ENCODE measurements at regions not wholly inside any gene's neighbourhood (a gene's known extent, or its start where the extent isn't known, plus 50 kb on each side); places are given as distances from the start of the nearest gene placed in this dataset.
A peak's percentile ranks its signal among the peaks of the same experiment; 100 is the strongest.

DNA sequence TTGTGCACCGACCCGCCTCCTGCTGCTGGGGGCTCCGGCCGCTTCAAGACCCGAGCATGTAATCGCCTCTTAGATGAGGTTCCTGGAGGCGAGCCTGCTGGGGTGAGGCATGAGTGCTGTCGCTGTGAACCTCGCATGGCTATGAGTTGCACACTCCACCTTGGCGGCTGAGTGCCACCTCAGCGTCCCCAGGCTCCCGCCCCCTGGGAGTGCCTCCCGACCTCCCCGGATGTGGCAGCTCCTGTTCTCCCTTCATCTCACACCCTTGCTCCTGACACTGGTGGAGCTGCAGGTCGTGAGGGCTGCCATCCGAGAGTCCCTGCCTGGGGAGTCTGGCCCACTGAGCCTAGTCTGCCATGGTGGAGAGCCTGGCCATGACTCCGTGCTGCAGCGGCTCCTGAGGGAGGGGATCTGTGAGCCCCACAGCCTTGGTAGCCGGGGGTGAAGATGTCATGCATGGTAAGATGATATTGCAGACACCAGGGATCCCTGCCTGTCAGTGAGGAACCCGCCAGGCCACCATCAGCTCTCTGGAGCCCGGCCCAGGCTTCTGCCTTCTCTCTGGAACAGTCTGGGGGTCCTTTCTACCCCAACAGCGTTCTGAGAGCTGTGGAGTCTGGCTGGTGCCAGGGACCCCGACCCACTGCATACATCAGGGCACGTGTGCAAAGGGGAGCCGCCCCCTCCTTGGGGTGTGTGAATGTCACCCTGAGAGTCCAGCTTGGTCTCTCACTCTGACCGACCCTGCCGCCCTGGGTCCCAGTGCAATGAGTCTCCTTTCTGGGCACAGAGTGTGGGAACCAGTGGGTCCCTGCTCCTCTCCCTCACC lies 61.6 kb upstream of the HS6ST1 start:
- DNase-seq = no peak

DNA sequence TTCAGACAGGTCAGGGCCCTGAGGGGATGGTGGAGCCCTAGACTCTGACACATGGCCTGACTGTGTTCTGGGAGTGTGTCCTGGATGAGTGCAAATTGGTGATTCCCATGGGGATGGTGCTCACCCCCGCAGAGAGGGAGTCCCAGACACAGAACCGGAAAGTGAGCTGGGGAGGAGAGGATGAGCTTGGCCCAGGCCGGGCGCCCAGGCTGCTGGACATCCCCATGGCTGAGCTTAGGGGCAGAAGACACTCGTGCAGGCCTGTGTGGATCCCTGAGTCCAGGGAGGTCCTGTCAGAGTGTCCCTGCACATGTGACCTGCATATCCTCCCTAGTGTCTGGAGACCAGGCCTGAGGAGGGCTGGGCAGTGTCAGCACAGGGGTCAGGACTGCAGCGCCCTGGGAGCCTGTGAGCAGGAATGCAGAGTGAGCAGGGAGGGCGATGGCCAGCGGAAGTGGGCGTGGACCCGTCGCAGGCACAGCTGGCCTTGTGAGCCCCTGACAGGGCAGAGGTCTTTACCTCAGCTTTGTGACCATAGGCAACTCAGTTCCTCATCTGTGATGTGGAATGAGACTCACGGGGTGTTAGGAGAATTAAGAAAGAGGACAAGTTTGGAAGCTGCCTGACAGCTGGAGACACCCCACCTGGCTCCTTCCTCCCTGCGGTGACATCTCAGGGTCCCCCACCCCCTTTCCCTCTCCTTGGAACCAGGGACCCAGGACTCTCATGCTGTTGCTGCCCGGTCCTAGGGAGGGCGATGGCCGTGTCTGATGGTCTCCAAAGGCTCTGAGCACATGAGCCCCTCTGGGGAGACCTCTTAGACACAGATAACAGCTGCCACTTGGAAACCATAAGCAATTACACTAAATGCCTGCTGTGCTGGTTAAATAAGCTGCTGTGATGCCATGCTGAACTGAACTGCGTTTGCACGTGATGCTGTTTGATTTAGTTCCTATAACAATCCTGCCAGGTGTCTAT lies 62.6 kb upstream of the HS6ST1 start:
- peak; percentile 43 for DNase-seq

DNA sequence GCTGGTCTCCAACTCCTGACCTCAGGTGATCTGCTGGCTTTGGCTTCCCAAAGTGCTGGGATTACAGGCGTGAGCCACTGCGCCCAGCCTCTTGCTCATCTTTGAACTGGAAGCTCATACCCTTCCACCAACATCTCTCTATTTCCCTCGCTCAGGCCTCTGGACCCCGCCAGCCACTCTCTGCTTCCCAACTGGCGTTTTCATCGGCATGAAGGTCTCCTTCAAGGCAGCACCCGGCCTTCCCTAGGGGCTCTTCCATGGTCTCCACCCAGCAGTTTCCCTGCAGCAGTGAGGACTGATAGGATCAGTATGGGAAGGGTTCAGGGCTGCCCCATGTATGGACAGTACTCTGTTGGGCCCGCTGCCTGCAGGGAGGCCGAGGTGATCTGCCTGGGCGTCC lies 65.8 kb upstream of the HS6ST1 start:
- DNase-seq = no peak

DNA sequence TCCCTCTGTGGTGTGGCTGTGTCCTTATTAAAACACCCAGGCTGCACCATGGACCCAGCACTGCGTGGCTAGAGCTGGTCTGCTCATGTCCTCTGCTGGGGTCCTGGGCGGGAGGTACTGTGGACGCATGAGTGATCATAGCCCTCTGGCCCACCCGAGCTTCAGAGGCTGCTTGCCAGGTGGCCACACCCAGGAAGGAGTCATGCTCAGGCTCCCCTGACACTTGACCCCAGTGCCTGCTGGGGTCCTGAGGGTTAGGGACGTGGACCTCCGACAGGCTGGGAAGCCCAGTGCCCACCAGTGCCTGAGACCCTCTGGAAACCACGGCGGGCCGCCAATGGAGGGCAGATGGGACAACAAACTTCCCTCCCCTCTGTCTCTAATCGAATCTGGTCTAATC lies 66.3 kb upstream of the HS6ST1 start:
- DNase-seq = no peak

DNA sequence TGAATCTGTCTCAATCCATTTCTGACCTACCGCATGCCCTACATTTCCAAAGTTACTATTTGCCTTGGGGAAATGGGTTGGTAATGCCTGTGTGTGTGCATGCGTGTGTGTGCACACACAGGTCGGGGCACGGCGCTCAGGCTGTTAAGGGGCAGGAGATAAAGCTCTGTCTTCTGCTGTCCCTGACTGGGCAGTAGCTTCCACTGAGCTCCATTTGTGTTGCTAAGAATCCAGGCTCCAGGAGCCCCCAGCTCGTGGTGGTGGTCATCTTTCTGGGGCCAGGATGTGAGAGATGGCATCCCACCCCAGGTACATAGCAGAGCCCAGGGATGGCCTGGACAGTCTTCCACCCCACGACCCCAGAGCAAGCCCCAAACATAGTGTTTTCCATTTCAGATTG lies 66.7 kb upstream of the HS6ST1 start:
- no peak for DNase-seq

DNA sequence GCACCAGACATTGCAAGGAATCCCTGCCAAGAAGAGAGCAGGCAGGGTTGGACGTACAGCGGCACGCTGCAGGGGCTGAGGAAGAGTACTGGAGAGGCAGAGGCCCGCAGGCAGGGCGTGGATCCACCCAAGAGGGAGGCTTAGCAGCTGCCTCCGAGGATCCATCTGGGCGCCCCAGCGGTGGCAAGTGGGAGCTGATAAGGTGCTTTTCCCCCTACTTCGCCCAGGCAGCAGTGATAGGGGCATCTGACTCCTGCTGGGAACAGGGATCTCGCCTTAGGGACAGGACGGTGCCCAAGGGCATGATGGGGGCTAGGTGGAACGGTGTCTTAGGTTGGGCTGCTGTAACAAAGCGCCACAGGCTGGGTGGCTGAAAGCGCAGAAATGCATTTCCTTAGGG lies 67.4 kb upstream of the HS6ST1 start:
- no peak for DNase-seq

DNA sequence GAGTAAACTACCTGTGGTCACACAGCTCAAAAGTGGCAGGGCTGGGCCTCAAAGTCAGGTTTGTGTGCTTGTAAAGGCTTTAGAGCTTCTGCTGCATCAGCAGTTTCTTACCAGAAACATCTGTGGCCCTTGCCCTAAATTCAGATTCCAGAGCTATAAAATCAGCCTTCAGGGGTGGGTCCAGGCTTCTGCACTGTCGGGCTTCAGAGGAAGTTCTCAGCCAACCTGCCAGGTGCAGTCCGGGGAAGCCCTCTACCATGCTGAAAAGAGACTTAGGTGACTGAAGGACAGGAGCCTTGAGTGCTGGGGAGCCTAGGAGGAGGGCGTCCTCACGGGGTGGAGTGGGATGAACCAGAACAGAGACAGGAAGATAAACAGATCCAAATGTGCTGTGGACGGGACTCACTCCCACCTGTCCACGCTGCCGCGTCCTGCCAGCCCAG lies 69.9 kb upstream of the HS6ST1 start:
- DNase-seq = no peak

DNA sequence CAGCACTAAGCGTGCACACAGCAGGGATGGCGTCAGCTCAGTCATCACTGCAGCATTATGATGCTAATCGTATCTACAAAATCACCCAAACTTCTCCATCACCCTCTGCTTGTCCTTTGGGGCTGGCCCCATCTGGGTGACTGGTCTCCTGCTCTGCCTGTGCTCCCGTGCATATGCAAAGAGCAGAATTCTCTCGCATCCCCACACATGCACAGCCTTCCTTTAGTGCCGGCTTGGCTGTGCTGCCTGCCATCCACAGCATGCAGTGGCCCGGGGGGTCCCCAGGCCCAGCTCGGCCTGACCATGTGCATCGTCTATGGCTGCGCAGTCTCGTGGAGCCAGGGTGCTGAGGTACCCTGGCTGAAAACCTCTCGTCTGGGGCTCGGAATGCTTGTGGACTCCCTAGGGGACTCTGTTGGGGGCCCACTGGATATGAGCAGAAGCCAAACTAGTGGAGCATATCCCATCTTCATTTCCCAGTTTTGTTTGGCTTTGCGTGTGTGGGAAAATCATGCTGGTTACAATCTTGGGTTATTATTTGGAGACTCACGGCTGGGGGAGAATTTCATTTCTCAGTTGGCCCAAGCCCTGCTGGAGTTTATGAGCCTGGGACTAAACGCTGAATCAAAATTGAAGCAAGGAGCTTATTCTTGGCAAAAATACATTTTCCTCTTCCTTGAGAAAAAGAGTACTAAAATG lies 70.9 kb upstream of the HS6ST1 start:
- no peak for DNase-seq

DNA sequence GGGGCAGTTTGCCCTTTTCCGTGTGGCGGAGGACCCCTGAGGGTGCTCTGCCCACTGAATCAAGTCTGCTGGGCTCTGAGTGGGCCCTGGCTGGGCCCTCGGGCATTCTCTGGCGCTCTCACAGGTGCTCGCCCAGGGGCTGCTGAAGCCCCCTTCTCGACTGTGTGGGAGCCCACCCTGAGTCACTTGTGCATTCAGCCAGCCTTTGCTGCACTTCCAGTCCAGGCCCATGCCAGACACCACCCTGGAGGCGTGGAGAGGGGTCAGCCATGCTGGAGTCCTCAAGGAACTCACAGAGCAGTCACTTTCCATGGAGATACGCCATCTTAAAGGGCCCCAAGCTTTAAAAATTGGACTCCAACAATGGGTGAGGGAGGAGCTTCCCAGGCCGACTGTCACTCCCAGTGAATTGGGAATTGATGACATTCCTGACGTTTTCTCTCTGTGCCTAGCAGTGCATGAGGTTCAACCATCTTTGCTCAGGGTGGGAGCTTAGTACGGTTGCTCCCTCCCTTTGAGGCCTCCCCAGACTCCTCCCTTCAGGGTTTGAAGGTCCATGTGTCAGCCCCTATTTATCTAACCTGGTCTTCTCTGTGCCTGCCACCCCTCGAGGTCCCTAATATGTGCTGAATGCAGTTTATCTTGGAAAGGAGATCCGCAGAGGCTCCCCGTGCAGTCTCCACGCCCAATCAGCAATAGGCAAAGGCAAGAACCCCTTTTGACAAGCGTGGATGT lies 71.8 kb upstream of the HS6ST1 start:
- no peak for DNase-seq

DNA sequence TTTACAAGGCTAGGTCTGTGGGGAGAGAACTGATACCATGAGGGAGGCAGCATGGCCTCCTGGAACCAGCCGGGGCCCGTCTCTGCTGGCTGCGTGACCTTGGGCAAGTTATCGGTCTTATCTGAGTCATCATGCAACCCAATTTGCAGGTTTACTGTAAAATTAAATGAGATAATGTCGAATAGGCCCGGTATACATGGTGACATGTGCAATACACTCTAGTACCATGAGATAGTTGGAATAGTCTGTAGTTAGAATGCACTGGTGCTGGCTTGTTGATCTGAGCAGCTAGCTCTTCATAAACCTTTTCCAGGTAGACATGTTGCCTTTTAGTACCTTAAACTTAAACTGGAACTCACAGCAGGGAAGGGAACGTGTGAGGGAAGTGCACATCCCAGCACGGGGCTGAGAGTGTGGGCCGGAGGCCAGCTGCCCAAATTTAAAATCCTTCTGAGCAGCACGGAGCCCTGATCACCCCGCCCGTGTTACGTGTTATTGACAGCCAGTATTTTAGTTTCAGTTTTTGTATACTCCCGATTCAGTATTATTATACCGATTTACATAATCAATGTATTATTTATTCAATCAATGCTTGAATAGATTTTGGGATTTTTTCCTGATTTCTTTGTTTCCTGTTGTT lies 72.4 kb upstream of the HS6ST1 start:
- DNase-seq = no peak

DNA sequence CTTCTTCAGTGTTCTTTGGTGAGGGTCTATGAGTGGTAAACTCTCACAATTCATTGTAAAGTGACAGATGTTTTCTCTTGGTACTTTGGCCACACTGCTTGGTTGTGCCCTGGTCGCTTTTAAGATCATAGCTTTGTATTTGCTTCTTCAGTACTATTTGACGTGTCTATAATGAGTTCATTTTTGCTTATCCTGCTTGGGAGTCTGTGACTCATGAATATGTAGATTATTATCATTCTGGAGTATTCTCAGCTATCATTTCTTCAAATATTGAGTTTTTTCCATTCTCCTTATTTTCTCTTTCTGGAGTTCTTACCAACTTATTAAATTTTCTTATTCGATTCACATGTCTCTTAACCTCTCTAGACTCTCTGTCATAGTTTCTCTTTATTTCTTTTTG lies 73.0 kb upstream of the HS6ST1 start:
- no peak for DNase-seq

DNA sequence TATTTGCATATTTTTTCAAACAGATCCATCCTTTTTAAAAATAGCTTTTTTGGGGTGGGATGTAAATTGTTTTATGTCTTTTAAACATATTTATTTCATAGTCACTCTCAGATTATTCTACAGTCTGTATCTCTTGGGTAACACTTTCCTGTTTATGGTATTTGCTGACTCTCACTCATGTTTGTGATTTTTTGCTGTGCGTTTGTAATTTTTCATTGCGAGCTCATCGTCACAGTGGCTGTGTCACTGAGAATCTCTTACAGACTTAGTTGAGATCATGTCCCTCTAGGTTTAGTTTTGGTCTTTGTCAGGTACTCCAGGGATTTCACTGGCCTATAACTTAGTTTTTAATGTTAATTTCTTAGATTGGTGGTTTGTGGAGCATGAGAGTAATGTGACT lies 73.5 kb upstream of the HS6ST1 start:
- no peak for DNase-seq

DNA sequence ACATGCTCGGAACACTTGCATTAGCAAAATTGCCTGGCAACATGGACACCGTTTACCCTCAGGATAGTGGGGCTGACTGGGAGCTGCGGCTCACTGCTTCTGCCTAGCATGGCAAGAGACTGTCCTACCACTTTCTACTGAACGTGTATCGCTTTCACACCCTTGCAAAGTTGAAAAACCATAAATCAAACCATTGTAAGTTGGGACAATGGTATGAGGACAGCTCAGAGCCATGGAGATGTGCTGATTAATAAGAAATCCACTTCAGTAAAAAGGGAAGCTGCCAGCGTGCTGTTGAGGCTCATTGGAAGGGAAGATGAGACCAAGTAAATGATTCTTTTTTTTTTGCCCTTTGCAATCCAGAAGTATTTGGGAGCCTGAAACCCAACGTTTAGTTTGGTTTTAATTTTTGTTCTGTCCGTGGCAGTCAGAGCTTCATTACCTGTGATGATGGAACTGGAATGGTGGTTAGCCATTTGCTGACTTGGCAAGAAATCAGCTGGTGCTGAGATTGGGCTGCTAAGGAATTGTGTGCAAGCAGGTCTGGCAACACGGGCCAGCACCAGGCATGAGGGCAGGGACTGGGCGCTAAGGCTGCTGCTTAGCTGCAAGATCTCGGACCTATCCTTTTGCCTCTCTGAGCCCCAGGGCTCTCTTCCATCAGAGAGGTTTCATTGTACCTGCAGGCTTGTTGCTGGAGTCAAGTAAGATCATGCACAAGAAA lies 75.5 kb upstream of the HS6ST1 start:
- DNase-seq = no peak

DNA sequence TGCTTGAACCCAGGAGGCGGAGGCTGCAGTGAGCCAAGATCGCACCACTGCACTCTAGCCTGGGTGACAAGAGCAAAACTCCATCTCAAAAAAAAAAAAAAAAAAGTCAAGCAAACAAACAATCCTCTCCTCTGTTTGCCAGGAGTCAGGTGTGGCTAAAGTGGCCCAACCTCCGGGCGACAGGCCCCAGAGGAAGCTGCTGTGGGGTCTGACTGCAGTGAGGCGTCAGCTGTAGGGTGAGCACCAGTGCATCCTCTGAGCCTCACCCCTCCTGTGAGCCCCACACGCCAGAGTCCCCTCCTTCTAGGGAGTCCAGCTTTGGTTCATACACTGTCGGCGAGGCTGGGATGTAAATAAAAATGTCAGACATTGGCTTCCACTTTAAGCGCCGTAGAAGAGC lies 76.5 kb upstream of the HS6ST1 start:
- DNase-seq = no peak

DNA sequence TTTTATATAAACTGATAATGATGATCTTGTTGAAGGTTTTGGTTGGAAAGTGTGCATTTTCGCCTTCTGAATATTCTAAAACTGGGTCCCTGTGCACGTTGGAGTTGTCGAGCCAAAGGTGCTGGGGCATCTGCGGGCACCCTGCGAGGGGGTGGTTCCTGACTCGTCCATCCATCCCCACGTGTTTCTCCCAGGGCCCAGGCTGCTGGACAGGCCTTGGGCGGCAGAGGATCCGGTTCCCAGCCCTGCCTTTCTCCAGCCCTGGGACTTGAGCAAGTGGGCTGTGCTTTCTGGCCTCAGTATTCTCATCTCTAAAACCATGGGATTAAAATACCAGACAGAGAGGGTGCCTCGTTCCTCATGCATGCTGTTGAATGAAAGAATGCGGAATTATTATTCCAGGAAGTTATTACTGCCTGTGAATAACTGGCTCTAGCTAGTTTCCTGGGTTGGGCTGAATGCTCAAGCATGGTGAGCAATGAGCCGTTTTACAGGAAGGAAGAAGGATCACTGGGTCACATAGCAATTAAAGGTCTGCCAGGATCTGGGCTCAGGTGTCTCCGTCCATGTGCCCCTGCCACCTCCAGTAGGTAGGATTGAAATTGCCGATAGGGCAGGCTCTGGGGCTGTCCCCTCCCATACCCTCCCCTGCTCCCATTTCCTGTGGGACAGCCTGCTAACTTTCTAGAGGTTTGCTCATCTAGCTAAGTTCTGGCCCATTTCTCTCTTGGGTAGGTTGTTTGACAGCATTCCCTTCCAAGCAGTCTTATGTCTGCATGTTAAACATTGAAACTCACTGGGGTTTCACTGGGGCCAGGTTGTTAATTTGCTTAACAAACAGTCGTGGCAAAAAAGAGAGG lies 77.2 kb upstream of the HS6ST1 start:
- no peak for DNase-seq

DNA sequence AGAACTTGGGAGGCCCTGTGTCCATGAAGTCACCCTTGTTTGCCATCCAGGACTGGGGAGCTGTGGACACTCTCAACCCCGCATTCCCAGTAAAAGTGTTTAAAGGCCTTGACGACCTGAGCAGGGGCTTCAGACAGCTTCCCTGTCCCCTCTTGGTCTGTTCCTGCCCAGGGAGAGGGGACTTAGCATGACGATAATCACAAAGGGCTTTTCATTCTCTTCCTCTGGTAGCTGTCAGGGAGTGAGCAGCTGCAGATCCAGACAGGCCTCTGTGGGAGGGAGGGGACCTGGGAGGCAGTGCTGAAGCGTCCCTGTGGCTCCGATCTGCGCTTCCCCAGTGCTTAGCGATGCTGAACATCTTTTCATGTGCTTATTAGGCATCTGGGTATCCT lies 77.8 kb upstream of the HS6ST1 start:
- no peak for DNase-seq

DNA sequence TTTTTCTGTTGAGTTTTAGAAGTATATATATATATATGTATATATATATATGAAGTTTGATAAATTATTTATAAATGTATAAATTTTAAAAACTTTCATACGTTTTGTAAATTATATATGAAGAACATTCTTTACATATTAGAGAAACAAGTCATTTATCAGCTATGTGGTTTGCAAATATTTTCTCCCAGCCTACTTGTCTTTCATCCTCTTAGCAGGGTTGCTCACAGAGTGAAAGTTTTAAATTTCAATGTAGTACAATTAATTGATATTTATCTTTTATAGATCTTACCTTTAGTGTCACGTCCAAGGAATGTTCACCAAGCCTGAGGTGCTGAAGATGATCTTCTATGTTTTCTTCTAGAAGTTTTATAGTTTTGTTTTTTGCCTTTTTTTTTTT lies 78.3 kb upstream of the HS6ST1 start:
- no peak for DNase-seq

DNA sequence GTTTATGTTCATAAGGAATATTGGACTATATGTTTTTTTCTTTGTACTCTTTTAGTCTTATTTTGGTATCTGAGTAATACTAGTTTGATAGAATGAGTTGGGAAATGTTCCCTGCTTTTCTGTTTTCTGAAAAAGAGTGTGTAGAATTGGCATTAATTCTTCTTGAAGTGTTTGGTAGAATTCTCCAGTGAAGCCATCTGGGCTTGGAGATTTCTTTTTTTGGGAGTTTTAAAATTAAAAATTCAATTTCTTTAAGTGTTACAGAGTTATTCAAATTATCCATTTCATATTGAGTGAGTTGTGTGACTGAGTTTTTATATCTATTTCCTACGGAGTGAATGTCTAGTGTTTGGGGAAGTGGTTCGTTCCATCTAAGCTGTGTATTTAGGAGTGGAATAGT lies 80.6 kb upstream of the HS6ST1 start:
- no peak for DNase-seq

DNA sequence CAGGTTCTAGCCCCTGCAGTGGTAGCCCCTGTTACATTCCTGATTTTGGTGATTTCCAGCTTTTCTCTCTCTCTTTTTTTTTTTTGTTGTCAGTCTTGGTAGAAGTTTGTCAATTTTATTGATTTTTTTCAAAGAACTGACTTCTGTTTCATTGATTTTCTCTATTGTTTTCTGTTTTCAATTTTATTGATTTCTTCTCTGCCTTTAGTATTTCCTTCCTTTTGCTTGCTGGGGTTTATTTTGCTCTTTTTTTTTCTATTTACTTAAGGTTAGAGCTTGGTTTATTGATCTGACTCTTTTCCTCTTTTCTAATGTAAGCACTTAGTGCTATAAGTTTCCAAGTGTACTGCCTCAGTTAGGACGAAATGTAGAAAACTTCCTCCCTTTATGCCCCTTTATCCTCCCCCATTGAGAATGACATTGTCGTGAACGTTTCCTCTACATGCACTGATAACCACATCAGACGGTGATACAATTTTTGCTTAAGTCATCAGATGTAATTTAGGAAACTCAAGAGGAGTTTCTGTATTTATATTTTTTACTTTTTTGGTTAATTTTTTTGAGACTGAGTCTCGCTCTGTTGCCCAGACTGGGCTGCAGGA lies 81.1 kb upstream of the HS6ST1 start:
- no peak for DNase-seq

DNA sequence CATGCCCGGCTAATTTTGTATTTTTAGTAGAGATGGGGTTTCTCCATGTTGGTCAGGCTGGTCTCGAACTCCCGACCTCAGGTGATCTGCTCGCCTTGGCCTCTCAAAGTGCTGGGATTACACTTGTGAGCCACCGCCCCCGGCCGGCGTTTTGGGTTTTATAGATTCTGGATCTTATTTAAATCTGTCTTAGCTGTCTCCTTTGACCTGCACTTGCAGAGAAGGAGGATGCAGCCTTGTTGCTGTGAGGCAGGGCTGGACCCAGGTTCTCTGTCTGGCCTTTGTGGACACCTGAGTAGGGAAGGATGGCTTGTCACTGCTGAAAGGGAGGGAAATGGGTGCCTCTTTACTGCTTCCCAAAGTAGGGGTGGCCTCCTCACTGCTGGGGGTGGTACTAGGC lies 83.0 kb upstream of the HS6ST1 start:
- no peak for DNase-seq

Data from DMS79 (cell line).